Type B pancreatic cell (in vitro differentiated cells): ENCODE measurements at regions not wholly inside any gene's neighbourhood (a gene's known extent, or its start where the extent isn't known, plus 50 kb on each side); places are given as distances from the start of the nearest gene placed in this dataset.

ENCODE experiments used
- DNase-seq: peaks from one replicate; pipeline ENCODE4 v3.0.0; 2021; ENCODE audit warnings: mixed read lengths; ENCODE audit not compliant: unreplicated experiment; ENCODE audit errors: extremely low spot score
- H3K27ac Mint-ChIP-seq: 2 replicates; pipeline ENCODE4 v1.8.0; 2021; ENCODE audit warnings: mild to moderate bottlenecking, mixed read lengths
- H3K27me3 Mint-ChIP-seq: 2 replicates; pipeline ENCODE4 v1.8.0; 2021; ENCODE audit warnings: mixed read lengths
- H3K36me3 Mint-ChIP-seq: 2 replicates; pipeline ENCODE4 v1.8.0; 2021; ENCODE audit warnings: mixed read lengths
- H3K4me1 Mint-ChIP-seq: one replicate; pipeline ENCODE4 v1.8.0; 2021; ENCODE audit warnings: mixed read lengths; ENCODE audit not compliant: unreplicated experiment
- H3K4me3 Mint-ChIP-seq: 2 replicates; pipeline ENCODE4 v1.8.0; 2021; ENCODE audit warnings: mild to moderate bottlenecking, mixed read lengths
- H3K9me3 Mint-ChIP-seq: 2 replicates; pipeline ENCODE4 v1.8.0; 2021; ENCODE audit warnings: mixed read lengths
- TF ChIP-seq, protein P1 (sequence below): fragments of 200-600 bp; sonication (generic); conservative IDR thresholded peaks from 2 replicates; pipeline ENCODE4 v1.5.0; 2021; ENCODE audit warnings: antibody characterized with exemption, mild to moderate bottlenecking

DNA sequence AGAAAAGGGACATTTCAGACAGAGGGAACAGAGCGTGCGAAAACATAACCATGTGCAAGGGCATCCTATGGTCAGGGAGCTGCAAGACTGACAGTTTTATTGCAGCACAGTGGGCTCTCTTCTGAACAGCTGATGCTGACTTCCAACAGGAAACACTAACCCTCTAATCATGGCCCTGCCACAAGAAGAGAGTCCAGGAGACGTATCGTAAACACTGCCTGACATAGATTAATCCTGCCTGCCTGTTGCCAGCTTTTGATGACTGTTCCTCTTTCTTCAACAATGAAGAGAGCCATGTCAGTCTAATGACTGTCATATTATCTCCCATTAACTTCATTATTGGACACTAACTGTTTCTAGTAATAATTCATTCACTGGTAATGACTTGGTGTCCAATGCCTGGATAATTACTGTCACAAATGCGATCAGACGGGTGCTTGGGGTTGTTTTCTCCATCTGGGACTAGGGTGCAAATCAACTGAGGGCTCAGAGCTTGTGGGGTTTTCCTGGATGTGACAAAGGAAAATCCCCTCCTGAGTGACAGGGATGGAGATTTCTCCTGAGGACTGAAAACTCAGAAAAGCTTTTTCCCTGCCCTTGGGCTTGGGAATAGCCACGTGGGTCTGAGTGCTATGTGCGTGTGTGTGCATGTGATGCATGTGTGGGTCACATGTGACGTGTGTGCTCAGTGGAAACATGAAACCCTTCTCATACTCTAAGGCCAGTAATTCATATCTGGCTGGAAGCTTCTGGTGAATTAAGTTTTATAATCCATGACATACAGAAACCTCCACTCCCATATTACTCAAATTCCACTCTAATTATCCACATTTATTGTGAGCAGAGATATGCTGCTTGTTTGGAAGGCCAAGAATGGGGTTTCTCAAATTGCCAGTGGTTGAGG lies 144.0 kb upstream of the PLXNA2 start:
- H3K4me3 Mint-ChIP-seq = no peak overlapping the region
- no peak overlapping the region for H3K27ac Mint-ChIP-seq
- TF ChIP-seq, protein P1, sequence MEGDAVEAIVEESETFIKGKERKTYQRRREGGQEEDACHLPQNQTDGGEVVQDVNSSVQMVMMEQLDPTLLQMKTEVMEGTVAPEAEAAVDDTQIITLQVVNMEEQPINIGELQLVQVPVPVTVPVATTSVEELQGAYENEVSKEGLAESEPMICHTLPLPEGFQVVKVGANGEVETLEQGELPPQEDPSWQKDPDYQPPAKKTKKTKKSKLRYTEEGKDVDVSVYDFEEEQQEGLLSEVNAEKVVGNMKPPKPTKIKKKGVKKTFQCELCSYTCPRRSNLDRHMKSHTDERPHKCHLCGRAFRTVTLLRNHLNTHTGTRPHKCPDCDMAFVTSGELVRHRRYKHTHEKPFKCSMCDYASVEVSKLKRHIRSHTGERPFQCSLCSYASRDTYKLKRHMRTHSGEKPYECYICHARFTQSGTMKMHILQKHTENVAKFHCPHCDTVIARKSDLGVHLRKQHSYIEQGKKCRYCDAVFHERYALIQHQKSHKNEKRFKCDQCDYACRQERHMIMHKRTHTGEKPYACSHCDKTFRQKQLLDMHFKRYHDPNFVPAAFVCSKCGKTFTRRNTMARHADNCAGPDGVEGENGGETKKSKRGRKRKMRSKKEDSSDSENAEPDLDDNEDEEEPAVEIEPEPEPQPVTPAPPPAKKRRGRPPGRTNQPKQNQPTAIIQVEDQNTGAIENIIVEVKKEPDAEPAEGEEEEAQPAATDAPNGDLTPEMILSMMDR = no peak

DNA sequence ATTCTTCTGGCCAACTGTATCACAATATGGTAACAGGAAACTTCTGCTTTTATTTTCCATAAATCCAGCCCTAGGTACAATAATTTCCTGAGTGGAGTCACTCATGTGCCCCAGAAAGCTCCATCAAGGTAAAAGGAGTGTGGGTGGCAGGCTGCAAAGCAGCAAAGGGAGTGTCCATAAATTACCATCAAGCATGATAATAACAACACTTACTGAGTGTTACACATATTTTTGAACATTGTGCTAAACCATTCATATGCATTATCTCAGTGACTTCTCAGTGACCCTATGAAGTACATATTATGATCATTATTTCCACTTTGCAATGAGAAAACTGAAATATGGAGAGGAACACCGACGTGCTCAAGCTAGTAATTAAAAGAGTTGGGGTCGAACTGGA lies 149.2 kb upstream of the PLXNA2 start:
- peaks cover 7% of the 10 kb centered on the region for H3K27me3 Mint-ChIP-seq
- no peaks in the 10 kb centered on the region for H3K36me3 Mint-ChIP-seq
- peaks cover 9% of the 10 kb centered on the region for H3K4me1 Mint-ChIP-seq
- no peak overlapping the region for H3K27ac Mint-ChIP-seq
- TF ChIP-seq, protein P1 = no peak
- H3K4me3 Mint-ChIP-seq = no peak overlapping the region
- no peak for DNase-seq
- peaks cover 5% of the 10 kb centered on the region for H3K9me3 Mint-ChIP-seq

More for the DNA sequence above, 144.0 kb upstream of the PLXNA2 start:
- no peaks in the 10 kb centered on the region for H3K9me3 Mint-ChIP-seq
- no peak for DNase-seq
- H3K27me3 Mint-ChIP-seq = peaks cover 4% of the 10 kb centered on the region
- H3K36me3 Mint-ChIP-seq = no peaks in the 10 kb centered on the region
- peaks cover 16% of the 10 kb centered on the region for H3K4me1 Mint-ChIP-seq

DNA sequence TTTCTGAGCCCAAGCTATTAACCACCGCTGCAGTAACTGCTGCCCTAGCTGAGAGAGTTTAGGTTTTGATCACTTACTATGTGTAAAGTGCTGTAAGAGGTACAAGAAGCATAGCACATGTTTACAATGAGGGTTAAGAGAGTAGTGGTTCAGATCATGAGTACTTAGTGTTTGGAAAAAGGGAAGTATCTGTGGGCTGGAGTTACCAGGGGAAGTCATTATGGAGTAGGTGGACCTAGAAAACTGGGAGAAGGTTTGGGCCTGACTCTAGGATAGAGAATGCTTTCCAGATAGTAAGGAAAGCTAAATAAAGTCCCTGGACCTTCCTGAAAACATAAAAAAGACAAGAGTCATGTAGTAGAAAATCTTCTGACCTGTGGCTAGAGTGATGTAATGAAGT lies 149.6 kb upstream of the PLXNA2 start:
- no peak overlapping the region for H3K4me3 Mint-ChIP-seq
- no peak overlapping the region for H3K27ac Mint-ChIP-seq
- TF ChIP-seq, protein P1 = no peak
- peaks cover 5% of the 10 kb centered on the region for H3K9me3 Mint-ChIP-seq
- no peaks in the 10 kb centered on the region for H3K36me3 Mint-ChIP-seq
- H3K4me1 Mint-ChIP-seq = peaks cover 5% of the 10 kb centered on the region
- no peak for DNase-seq
- H3K27me3 Mint-ChIP-seq = peaks cover 7% of the 10 kb centered on the region

DNA sequence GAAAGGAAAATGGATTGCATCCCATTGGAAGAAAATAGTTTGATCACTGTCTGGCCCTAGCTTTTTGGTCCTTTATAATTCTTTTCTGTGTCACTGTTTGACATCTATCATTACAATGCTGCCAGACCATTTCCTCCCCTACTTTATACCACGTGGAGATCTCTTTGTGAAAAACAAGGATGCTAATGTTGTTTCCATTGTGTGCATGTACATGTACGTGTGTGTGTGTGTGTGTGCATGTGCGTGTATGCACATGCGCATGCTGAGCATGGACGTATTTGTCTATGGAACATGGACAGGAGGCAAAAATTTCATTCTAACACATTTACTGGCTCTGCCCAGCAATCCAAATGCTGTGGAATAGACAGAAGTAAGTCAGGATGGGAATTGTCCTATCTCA lies 153.1 kb upstream of the PLXNA2 start:
- Mint-ChIP-seq H3K9me3 (peaks cover 5% of the 10 kb centered on the region), H3K4me1 (peaks cover 5% of the 10 kb centered on the region), H3K36me3 (no peaks in the 10 kb centered on the region), H3K27ac (no peak overlapping the region), H3K4me3 (no peak overlapping the region), H3K27me3 (peaks cover 3% of the 10 kb centered on the region)
- DNase-seq = no peak
- TF ChIP-seq, protein P1 = no peak

DNA sequence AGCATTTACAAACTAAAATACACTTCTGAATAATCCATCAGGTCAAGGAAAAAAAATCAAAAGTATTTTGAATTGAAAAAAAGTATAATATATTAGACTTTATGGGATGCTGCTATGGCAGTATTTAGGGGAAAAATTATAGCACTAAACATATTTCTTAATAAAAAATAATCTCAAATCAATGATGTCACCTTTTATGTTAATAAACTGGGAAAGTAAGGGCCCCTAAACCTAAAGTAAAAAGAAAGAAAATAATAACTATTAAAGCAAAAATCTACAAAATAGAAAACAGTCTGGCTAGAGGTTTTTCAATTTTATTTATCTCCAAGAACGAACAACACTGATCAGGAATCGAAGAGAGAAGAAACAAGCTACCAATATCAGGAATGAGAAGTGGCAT lies 160.8 kb upstream of the PLXNA2 start:
- DNase-seq = no peak
- Mint-ChIP-seq H3K36me3 (no peaks in the 10 kb centered on the region), H3K9me3 (no peaks in the 10 kb centered on the region), H3K4me3 (no peak overlapping the region), H3K27me3 (no peaks in the 10 kb centered on the region), H3K27ac (no peak overlapping the region), H3K4me1 (peaks cover 5% of the 10 kb centered on the region)
- TF ChIP-seq, protein P1 = no peak
